SKM-1 treated with dmso at 0.1 percent for 144 hours (cell line): ENCODE measurements at regions not wholly inside any gene's neighbourhood (a gene's known extent, or its start where the extent isn't known, plus 50 kb on each side); places are given as distances from the start of the nearest gene placed in this dataset.
"Not testable (repeated sequence)": the region's sequence is repeated elsewhere in the genome, so short reads cannot be mapped to it uniquely, and the experiment has no call there.

Source experiments
- DNase-seq: peaks from one replicate; lab custom pipeline; 2025; ENCODE audit not compliant: unreplicated experiment; lab: John Stamatoyannopoulos, UW

DNA sequence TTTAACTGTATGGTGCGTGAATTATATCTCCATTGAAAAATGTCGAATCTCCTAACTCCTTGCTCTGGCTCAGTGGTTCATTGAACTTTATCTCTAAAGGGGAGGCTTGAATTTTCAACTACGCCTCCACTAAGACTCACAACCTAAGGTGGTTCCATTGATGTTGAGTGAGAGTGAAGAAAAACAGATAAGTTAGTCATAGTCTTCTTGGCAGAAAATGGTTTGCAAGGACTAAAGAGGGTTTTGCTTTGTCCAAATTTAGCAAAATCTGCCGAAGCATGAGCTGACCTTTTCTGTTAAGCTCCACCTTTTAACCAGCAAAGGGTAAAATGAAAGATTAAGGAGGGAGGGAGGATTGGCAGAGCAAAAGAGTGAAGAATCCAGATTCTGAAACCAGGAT is 290.2 kb upstream of the SPTLC3 start:
- no peak for DNase-seq

DNA sequence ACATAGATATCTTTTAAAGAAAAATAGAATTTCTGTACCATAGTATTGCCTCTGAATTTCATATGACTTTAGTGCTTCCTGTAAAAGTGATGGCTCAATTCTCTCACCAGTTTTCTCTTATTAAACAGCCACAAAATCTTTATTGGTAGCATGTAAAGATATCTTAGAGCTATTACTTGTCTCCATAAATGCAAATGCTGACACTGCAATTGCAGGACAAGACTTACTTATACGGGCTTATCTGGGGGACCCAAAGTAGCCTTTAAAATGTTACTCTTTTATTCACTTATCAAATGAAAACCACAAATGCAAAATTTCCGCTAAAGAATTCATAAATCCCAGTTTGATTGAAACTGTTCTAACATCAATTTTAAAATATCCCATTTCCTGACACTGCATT is 287.1 kb upstream of the SPTLC3 start:
- DNase-seq: no peak

DNA sequence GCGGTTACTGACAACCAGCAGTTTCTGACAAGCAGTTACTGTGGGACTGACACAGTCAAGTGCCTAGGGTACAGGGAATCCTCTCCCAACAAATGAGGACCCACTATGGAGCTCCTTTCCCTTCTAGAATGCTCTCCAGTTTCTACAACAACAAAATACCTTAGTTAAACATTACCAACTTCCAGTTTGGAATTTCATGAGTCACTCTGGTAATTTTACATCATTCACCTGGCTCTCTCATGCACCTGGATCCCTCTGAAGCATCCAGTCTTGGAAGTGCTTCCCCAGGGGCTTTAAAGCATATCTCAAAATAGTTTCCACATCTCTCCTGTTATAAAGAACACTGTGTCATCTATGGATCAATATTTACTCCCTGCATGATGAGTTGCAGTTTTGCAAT is 286.7 kb upstream of the SPTLC3 start:
- DNase-seq: no peak

DNA sequence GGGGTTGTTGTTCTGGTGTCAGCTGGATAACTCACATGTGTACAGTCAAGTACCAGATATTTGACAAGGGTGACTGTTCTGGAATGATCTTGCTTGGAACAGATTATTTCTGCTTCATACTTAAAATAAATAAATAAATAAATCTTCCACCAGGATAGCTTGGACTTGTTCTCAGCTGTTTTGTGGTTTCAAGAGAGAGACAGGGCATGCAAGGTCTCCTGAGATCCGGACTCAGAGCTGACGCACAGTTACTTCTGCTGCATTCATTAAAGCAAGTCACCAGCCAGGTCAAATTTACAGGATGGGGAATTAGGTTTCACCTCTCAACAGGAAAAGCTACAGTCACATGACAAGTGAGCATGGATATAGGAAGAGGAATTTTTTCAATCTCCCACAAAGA is 285.0 kb upstream of the SPTLC3 start:
- DNase-seq: no peak

DNA sequence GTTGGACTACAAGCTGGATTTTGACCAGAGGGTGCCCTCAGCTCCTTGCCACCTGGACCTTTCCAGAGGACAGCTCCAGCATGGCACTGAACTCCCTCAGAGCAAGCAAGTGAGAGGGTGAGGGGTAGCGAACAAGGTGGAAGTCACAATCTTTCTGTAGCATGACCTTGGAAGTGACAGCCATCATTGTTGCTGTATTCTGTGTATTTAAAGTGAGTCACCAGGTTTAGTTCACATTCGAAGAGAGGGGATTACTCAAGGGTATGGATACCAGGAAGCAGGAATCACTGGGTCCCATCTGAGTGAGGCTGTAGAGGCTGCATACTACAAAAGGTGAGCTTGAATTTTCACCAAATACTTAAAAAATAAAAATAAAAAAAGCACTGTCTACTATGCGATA is 280.0 kb upstream of the SPTLC3 start:
- no peak for DNase-seq

- DNase-seq: no peak
Observed at GRCh38 chr20:12729326-12729725, 279.4 kb upstream of the SPTLC3 start.

GRCh38 chr20:12733811-12734210 is 275.0 kb upstream of the SPTLC3 start:
- no peak for DNase-seq

DNA sequence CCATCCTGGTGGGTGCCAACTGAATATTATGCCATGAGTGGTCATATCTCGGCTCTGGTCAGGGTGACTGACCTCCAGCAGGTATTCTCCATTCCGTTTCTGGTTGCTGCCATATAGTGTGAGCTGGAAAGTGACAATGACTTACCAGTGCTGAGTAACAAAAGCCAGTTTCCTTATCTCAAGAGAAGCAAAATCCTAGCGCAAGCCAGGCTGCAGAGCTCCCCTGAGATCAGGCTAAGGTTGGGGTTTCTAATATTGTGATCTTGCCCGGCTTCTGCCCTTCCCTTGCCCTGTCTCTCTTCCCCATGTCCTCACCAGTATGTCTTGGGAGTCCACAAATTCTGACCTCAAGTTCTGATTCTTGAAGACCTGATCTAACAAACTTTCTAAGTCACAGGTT is 271.3 kb upstream of the SPTLC3 start:
- DNase-seq: no peak

- DNase-seq: no peak
Observed at GRCh38 chr20:12737900-12738299, 270.9 kb upstream of the SPTLC3 start.

DNA sequence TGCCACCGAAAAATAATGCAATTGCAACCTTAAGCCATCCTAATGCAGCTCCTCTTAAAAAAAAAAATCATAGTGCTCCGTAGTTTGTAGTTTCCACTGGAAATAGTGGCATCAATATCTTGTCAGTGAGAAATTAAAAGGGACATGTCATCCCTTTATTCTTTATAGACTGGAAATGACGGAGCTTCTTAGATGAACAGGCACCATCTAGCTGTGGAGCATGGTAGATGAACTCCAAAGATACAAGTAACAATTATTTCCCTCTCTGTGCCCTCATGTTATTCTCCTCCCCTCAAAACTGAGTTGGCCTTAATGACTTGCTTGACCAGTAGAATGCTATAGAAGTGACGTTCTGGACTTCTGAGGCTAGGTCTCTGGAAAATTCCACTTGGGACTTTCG is 268.1 kb upstream of the SPTLC3 start:
- no peak for DNase-seq

DNA sequence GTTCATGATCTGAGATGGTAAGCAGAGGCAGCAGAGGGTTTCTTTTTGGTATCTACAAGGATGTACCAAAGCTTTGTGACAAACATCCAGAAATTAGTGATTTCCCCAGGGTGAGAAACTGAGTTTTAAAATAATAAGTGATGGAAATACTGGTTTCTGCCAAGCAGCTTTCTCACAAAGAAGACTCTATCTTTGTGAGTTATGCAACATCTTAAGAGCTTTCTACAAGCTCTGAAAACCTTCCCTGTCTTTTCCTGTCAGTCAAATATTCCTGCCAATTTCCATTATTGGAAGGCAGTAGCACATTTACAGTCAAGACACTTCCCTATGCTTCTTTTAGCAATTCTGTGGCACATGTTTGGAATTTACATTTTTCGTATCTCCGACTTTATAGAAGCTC is 264.7 kb upstream of the SPTLC3 start:
- no peak for DNase-seq

- DNase-seq: no peak
Observed at GRCh38 chr20:12748359-12748994, 260.3 kb upstream of the SPTLC3 start.

DNA sequence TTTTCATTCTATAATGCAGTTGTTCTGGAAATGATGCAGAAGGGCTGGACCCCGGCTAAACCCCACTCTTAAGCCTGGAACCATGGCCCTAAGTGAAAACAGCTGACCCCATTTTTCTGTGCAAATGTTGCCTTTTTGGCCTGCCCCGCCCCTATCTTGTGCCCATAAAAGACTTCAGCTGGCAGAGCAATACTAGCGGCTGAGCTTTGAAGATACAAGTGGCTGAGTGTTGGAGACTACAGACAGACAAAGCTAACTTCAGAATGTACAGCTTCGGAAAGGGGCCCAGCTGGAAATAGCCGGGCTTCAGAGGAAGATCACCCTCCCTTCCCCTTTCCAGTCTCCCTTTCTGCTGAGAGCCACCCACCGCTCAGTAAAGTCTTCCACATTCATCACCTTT is 258.6 kb upstream of the SPTLC3 start:
- no peak for DNase-seq

DNA sequence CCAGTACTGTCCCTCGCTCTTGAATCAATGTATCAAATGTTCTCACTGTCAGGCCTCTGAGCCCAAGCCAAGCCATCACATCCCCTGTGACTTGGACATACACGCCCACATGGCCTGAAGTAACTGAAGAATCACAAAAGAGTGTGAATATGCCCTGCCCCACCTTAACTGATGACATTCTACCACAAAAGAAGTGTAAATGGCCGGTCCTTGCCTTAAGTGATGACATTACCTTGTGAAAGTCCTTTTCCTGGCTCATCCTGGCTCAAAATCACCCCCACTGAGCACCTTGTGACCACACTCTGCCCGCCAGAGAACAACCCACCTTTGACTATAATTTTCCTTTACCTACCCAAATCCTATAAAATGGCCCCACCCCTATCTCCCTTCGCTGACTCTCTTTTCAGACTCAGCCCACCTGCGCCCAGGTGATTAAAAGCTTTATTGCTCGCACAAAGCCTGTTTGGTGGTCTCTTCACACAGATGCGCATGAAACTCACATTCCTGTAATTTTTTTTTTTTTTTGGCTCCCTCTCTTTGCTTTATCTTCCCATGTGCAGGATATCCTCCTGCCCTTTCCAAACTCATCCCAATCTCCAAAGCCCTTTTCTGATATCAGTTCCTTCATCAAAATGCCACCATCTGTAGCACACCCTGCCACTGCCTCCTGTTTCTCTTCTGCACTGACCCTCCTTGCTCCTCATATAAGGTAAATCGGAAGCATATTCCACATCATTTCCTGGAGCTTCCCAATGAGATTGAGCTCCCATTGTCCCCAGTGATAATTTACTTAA is 255.7 kb upstream of the SPTLC3 start:
- DNase-seq: not testable (repeated sequence)

DNA sequence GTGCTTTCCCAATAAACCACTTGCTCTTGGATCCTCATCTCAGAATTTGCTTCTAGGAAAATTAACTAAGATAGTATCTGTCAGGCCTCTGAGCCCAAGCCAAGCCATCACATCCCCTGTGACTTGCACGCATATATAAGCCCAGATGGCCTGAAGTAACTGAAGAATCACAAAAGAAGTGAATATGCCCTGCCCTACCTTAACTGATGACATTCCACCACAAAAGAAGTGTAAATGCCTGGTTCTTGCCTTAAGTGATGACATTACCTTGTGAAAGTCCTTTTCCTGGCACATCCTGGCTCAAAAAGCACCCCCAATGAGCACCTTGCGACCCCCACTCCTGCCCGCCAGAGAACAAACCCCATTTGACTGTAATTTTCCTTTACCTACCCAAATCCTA is 255.0 kb upstream of the SPTLC3 start:
- DNase-seq: not testable (repeated sequence)

GRCh38 chr20:12759493-12759892 is 249.3 kb upstream of the SPTLC3 start:
- not testable (repeated sequence) for DNase-seq

DNA sequence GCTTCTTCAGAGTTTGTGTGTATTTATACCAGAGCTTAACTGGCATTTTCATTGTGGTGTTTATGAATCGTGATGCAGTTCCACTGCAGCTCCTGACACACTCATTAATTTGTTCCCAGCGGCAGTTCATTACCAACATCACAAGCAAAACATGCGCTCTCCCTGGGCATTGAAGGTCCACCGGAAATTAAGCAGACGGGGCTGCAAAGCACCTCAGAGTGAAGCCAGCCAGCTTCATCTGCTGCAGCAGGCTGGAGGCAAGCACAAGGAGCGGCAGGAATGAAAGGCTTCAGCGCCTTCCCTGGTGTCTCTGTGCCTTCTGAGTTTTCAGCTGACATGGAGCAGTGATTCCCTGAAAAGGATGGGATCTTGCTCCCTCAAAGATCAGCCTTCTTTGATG is 246.0 kb upstream of the SPTLC3 start:
- DNase-seq: no peak

DNA sequence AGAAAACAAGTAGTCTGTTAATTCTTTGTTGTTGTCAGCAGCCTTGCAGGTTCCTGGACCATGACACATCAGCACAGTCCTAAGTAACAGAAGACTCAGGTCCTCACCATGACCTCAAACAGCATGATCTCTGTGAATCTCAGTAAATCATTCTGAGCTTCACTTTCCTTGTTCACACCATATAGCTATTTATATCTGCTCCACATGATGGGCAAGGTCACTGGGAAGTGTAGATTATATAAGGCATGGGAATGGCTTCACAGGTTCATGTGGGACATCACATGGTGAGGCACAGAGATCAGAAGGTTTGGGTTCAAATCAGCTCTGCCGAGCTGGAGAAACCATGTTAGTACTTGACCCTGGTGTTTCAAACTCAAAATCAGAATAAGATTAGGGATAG is 245.4 kb upstream of the SPTLC3 start:
- no peak for DNase-seq

DNA sequence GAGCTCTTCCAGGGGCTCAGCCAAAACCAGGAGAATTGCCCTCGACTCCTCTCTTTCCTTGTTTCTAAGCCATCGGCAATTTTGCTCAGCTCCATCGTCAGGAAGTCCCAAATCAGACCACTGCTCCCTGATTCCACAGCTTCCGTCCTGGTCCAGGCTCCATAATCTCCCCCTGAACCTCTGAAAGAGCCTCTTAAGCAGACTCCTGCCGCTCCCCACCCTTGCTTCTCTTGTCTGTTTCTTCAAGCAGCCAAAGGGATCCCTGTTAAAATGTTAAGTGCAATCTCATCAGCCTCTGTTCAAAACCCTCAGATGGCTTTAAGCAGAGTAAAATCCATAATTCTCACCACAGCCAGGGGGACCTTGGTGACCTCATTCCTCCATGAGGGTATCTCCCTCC is 244.7 kb upstream of the SPTLC3 start:
- DNase-seq: no peak

DNA sequence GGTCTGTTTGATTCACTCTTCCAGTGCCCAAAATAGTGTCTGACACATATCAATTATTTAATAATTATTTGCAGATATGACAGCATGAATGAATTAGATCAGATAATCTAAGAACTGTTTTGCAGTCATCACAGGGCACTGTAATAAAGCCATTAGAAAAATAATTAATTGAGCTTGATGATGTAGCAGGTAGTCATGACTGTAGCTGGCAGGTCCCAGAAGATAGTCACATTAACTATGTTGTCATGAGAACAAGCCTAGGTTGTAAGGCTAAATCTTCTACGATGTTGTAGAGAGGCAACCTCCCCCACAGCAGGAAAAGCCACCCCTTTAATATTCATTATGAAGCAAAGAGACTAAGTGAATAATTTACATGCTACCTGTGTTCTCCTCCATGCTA is 243.9 kb upstream of the SPTLC3 start:
- DNase-seq: no peak

GRCh38 chr20:12773936-12774335 is 234.8 kb upstream of the SPTLC3 start:
- DNase-seq: no peak

GRCh38 chr20:12775041-12775440 is 233.7 kb upstream of the SPTLC3 start:
- no peak for DNase-seq

- no peak for DNase-seq
Observed at GRCh38 chr20:12777016-12777415, 231.8 kb upstream of the SPTLC3 start.
